HCT116 (cell line): ENCODE measurements at regions not wholly inside any gene's neighbourhood (a gene's known extent, or its start where the extent isn't known, plus 50 kb on each side); places are given as distances from the start of the nearest gene placed in this dataset.
A peak's percentile ranks its signal among the peaks of the same experiment; 100 is the strongest.

Experiments
- CBX3 ChIP-seq: IDR thresholded peaks from 2 replicates; pipeline ENCODE4 v1.6.1; 2012; ENCODE audit warnings: low read depth
- EZH2 ChIP-seq: fragments of 200-600 bp; sonication (generic); IDR thresholded peaks from 2 replicates; pipeline ENCODE4 v1.6.1; 2017; ENCODE audit warnings: antibody characterized with exemption, mixed run types
- EZH2phosphoT487 ChIP-seq: fragments of 200-600 bp; IDR thresholded peaks from 2 replicates; pipeline ENCODE4 v1.6.1; 2018; ENCODE audit warnings: antibody characterized with exemption, borderline replicate concordance
- FOSL1 ChIP-seq: IDR thresholded peaks from 2 replicates; pipeline ENCODE4 v1.6.1; 2012; ENCODE audit warnings: low read depth
- JUND ChIP-seq: IDR thresholded peaks from 2 replicates; pipeline ENCODE4 v1.6.1; 2012
- MAX ChIP-seq: IDR thresholded peaks from 2 replicates; pipeline ENCODE4 v1.6.1; 2012
- POLR2A ChIP-seq: IDR thresholded peaks from 2 replicates; pipeline ENCODE4 v1.7.0; 2011; ENCODE audit warnings: borderline replicate concordance; ENCODE audit not compliant: insufficient read depth, insufficient read length; ENCODE audit errors: extremely low read depth
- RAD21 ChIP-seq: IDR thresholded peaks from 2 replicates; pipeline ENCODE4 v1.6.1; 2012; ENCODE audit warnings: low read depth, mild to moderate bottlenecking
- SP1 ChIP-seq: IDR thresholded peaks from 2 replicates; pipeline ENCODE4 v1.6.1; 2012; ENCODE audit warnings: low read depth
- SRF ChIP-seq: IDR thresholded peaks from 2 replicates; pipeline ENCODE4 v1.6.1; 2012; ENCODE audit warnings: low read depth
- ZBTB33 ChIP-seq: IDR thresholded peaks from 2 replicates; pipeline ENCODE4 v1.6.1; 2011; ENCODE audit warnings: mild to moderate bottlenecking, low read length, moderate library complexity; ENCODE audit not compliant: insufficient replicate concordance; ENCODE audit errors: extremely low read depth
- ZFX ChIP-seq: fragments of 450-650 bp; IDR thresholded peaks from 2 replicates; pipeline ENCODE4 v1.6.1; 2017
- TF ChIP-seq, protein P1 (sequence below): IDR thresholded peaks from 2 replicates; pipeline ENCODE4 v1.6.1; 2012
- TF ChIP-seq, protein P2 (sequence below), 3 experiments: fragments of 200-600 bp in 1 of 3; sonication (generic) in 1 of 3; IDR thresholded peaks in 2 of 3; conservative IDR thresholded peaks in 1 of 3; 2 replicates each; pipeline ENCODE4 v1.5.1; 2012 to 2017; ENCODE audit warnings: low read depth in 2 of 3, low read length in 2 of 3, antibody characterized with exemption in 1 of 3, borderline replicate concordance in 1 of 3, control low read depth in 1 of 3, mild to moderate bottlenecking in 1 of 3, mixed read lengths in 1 of 3, mixed run types in 1 of 3, moderate library complexity in 1 of 3; ENCODE audit not compliant: insufficient read depth in 1 of 3

DNA sequence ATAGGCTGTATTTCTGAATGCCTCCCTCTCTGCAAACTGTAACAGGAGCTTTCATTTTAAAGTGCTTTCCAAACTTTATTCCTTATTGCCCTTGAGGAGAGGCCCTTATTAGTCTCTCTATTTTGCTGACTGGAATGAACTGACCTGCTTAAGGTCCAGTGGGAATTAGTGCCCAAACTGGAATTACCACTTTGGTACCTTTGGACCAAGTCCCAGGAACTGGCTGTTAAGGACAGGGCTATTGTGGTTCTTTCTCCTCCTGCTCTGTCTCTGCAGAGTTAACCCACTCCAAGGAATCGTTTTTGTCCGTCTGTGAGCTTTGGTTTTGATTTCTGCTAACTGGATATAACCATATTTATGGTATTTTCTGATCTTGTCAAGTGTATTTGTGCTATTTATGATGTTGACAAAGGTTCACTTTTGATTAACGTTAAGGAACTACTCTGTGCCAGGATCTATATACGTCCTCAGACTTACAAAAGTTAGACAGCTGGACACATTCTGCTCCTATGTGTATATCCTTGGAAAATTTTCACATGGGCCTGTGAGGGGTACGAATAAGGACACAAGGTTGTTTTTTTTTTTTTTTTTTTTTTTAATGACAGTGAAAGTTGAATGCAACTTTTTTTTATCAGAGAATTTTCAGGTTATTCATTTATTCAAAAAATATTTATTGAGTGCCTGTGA, 189.1 kb upstream of the ANKRD55 start:
- no peak for TF ChIP-seq MAX
- TF ChIP-seq, protein P1, sequence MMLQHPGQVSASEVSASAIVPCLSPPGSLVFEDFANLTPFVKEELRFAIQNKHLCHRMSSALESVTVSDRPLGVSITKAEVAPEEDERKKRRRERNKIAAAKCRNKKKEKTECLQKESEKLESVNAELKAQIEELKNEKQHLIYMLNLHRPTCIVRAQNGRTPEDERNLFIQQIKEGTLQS: no peak
- TF ChIP-seq, protein P2, sequence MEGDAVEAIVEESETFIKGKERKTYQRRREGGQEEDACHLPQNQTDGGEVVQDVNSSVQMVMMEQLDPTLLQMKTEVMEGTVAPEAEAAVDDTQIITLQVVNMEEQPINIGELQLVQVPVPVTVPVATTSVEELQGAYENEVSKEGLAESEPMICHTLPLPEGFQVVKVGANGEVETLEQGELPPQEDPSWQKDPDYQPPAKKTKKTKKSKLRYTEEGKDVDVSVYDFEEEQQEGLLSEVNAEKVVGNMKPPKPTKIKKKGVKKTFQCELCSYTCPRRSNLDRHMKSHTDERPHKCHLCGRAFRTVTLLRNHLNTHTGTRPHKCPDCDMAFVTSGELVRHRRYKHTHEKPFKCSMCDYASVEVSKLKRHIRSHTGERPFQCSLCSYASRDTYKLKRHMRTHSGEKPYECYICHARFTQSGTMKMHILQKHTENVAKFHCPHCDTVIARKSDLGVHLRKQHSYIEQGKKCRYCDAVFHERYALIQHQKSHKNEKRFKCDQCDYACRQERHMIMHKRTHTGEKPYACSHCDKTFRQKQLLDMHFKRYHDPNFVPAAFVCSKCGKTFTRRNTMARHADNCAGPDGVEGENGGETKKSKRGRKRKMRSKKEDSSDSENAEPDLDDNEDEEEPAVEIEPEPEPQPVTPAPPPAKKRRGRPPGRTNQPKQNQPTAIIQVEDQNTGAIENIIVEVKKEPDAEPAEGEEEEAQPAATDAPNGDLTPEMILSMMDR (IDR thresholded peaks at IDR 0.05 in 2 of 3, conservative IDR thresholded peaks at IDR 0.05 in 1 of 3; ENCODE audit: borderline replicate concordance in 1 of 3, insufficient read depth in 1 of 3, low read depth in 2 of 3, low read length in 2 of 3): no peak
- no peak for TF ChIP-seq RAD21
- no peak for TF ChIP-seq EZH2phosphoT487
- no peak for TF ChIP-seq POLR2A
- 0 out of 2 replicates have a peak, but pooled peaks have one; percentile 27 for TF ChIP-seq SP1
- TF ChIP-seq EZH2: no peak
- no peak for TF ChIP-seq ZBTB33
- no peak for TF ChIP-seq SRF
- TF ChIP-seq JUND: no peak
- no peak for TF ChIP-seq CBX3
- no peak for TF ChIP-seq FOSL1
- TF ChIP-seq ZFX: no peak
